CD14-positive monocyte (primary cell): ENCODE measurements at regions not wholly inside any gene's neighbourhood (a gene's known extent, or its start where the extent isn't known, plus 50 kb on each side); places are given as distances from the start of the nearest gene placed in this dataset.

Source experiments
- DNase-seq, 3 donors: peaks; one replicate each; pipeline ENCODE4 v3.0.0-alpha.2; 2011 to 2022
- H2AFZ ChIP-seq: 2 replicates; pipeline ENCODE4 v1.6.0; 2012; ENCODE audit warnings: mild to moderate bottlenecking, low read depth, low read length, inconsistent platforms; ENCODE audit not compliant: insufficient read depth, poor library complexity, severe bottlenecking
- H3K27ac ChIP-seq, 2 donors: 1 replicate in 1 of 2; 2 replicates in 1 of 2; pipeline ENCODE4 v1.5.1; 2012 to 2013; ENCODE audit warnings: low read length in 2 of 2, control low read depth in 1 of 2, inconsistent platforms in 1 of 2, low read depth in 1 of 2, mild to moderate bottlenecking in 1 of 2
- H3K27me3 ChIP-seq, 2 donors: one replicate each; pipeline versions ENCODE4 v1.6.0 to v1.6.1; 2011 to 2013; ENCODE audit warnings: low read length in 2 of 2; ENCODE audit not compliant: control insufficient read depth in 2 of 2, insufficient read depth in 2 of 2
- H3K36me3 ChIP-seq, 2 donors: replicated peaks in 1 of 2; 1 replicate in 1 of 2; 2 replicates in 1 of 2; pipeline versions ENCODE4 v1.5.1 to v1.6.1; 2012 to 2013; ENCODE audit warnings: low read length in 2 of 2, control low read depth in 1 of 2, inconsistent platforms in 1 of 2, mild to moderate bottlenecking in 1 of 2; ENCODE audit not compliant: insufficient read depth in 2 of 2, control insufficient read depth in 1 of 2
- H3K4me1 ChIP-seq, 2 donors: 1 replicate in 1 of 2; 2 replicates in 1 of 2; pipeline versions ENCODE4 v1.5.1 to v1.6.1; 2012 to 2013; ENCODE audit warnings: low read length in 2 of 2, control low read depth in 1 of 2, inconsistent platforms in 1 of 2, mild to moderate bottlenecking in 1 of 2, moderate library complexity in 1 of 2; ENCODE audit not compliant: insufficient read depth in 2 of 2, control insufficient read depth in 1 of 2
- H3K4me2 ChIP-seq: replicated peaks from 2 replicates; pipeline ENCODE3; 2012; ENCODE audit warnings: low read length, moderate library complexity, mild to moderate bottlenecking; ENCODE audit not compliant: poor library complexity, severe bottlenecking; ENCODE audit errors: extremely low read depth
- H3K4me3 ChIP-seq, 3 experiments: fragments of 200-600 bp in 1 of 3; sonication (generic) in 1 of 3; replicated peaks in 1 of 3; 1 replicate in 2 of 3; 2 replicates in 1 of 3; pipeline ENCODE4 v1.5.1; 2011 to 2013; ENCODE audit warnings: low read length in 3 of 3, mild to moderate bottlenecking in 3 of 3, control low read depth in 2 of 3, low read depth in 2 of 3, inconsistent platforms in 1 of 3, moderate library complexity in 1 of 3
- H3K79me2 ChIP-seq: 2 replicates; pipeline ENCODE4 v1.6.0; 2012; ENCODE audit warnings: mild to moderate bottlenecking, control low read depth, inconsistent platforms, low read length, moderate library complexity; ENCODE audit not compliant: insufficient read depth
- H3K9ac ChIP-seq: 2 replicates; pipeline ENCODE4 v1.6.0; 2017; ENCODE audit warnings: low read length, mild to moderate bottlenecking; ENCODE audit not compliant: insufficient read depth, poor library complexity, severe bottlenecking
- H3K9me3 ChIP-seq, 2 donors: replicated peaks in 1 of 2; 1 replicate in 1 of 2; 2 replicates in 1 of 2; pipeline versions ENCODE4 v1.5.1 to v1.6.1; 2012 to 2013; ENCODE audit warnings: low read length in 2 of 2, control low read depth in 1 of 2; ENCODE audit not compliant: control insufficient read depth in 1 of 2, insufficient read depth in 1 of 2
- H4K20me1 ChIP-seq: 2 replicates; pipeline ENCODE4 v1.6.0; 2012; ENCODE audit warnings: mild to moderate bottlenecking, low read length, control low read depth, moderate library complexity; ENCODE audit not compliant: insufficient read depth
- H3K27ac Mint-ChIP-seq, 7 donors: one replicate each; pipeline ENCODE4 v1.8.0; 2020; ENCODE audit warnings: mild to moderate bottlenecking in 7 of 7, mixed read lengths in 7 of 7, moderate library complexity in 6 of 7, inconsistent platforms in 2 of 7
- H3K27me3 Mint-ChIP-seq, 3 donors: one replicate each; pipeline ENCODE4 v1.8.0; 2021 to 2022; ENCODE audit warnings: low read depth in 3 of 3, mild to moderate bottlenecking in 3 of 3, mixed read lengths in 3 of 3, moderate library complexity in 3 of 3, inconsistent platforms in 1 of 3
- H3K36me3 Mint-ChIP-seq, 2 donors: one replicate each; pipeline ENCODE4 v1.8.0; 2020; ENCODE audit warnings: mixed read lengths in 2 of 2, inconsistent platforms in 1 of 2, mild to moderate bottlenecking in 1 of 2
- H3K4me1 Mint-ChIP-seq: one replicate; pipeline ENCODE4 v1.8.0; 2020; ENCODE audit warnings: mild to moderate bottlenecking, mixed read lengths
- H3K4me3 Mint-ChIP-seq, 2 donors: one replicate each; pipeline ENCODE4 v1.8.0; 2020; ENCODE audit warnings: mild to moderate bottlenecking in 2 of 2, mixed read lengths in 2 of 2, moderate library complexity in 1 of 2
- H3K9me3 Mint-ChIP-seq, 7 donors: one replicate each; pipeline ENCODE4 v1.8.0; 2020 to 2022; ENCODE audit warnings: mixed read lengths in 7 of 7, mild to moderate bottlenecking in 6 of 7, moderate library complexity in 6 of 7, inconsistent platforms in 2 of 7
- WGBS: methylation state at CpG from one replicate; pipeline ENCODE4 v1.1.5; 2013; ENCODE audit warnings: missing lambda C conversion rate; ENCODE audit not compliant: insufficient coverage; 5-methylcytosine and 5-hydroxymethylcytosine counted together
- intact Hi-C, 2 donors: fragments of 100-400 bp; cut with micrococcal nuclease; formaldehyde crosslinking; loops; one replicate each; pipeline versions ENCODE4 v1.15.0 to v1.15.1; 2023
- TF ChIP-seq, protein P1 (sequence below): fragments of 200-600 bp; IDR thresholded peaks from one replicate; pipeline ENCODE4 v1.8.0; 2022; ENCODE audit warnings: antibody characterized with exemption, mild to moderate bottlenecking

DNA sequence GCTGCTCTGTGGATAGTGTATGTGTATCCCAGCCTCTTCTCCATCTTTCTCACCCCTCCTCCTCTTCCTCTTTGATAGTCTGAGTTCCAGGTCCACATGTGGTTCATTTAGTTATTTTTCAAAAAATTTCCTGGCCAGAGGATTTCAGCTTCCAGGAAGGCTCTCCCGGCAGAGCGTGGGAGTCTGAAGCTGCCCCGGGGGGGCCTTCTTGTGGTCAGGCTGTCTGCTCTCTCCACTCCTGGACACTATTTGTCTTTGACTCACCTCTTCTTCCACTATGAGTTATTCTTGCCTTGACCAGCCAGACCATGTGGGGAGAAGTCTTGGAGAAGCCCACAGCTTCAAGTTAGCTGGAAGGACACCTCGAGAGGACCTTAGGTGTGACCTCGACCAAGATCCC is 258.8 kb downstream of the CDC5L start:
- WGBS: 100% methylated on average over 2 of the region's 5 CpGs
- Histone ChIP-seq H3K4me3 (no peak overlapping the region), H3K4me1 (peaks cover 13 to 15% of the 10 kb centered on the region in 2 donors), H3K4me2 (no peak overlapping the region), H2AFZ (no peak overlapping the region), H3K27ac (no peak overlapping the region), H3K9me3 (no peaks in the 10 kb centered on the region), H3K36me3 (no peaks in the 10 kb centered on the region), H4K20me1 (no peaks in the 10 kb centered on the region), H3K27me3 (no peaks in the 10 kb centered on the region), H3K9ac (no peak overlapping the region), H3K79me2 (no peaks in the 10 kb centered on the region)
- peaks cover 0 to 3% (median 0%) of the 10 kb centered on the region in 7 donors for H3K9me3 Mint-ChIP-seq
- TF ChIP-seq, protein P1, sequence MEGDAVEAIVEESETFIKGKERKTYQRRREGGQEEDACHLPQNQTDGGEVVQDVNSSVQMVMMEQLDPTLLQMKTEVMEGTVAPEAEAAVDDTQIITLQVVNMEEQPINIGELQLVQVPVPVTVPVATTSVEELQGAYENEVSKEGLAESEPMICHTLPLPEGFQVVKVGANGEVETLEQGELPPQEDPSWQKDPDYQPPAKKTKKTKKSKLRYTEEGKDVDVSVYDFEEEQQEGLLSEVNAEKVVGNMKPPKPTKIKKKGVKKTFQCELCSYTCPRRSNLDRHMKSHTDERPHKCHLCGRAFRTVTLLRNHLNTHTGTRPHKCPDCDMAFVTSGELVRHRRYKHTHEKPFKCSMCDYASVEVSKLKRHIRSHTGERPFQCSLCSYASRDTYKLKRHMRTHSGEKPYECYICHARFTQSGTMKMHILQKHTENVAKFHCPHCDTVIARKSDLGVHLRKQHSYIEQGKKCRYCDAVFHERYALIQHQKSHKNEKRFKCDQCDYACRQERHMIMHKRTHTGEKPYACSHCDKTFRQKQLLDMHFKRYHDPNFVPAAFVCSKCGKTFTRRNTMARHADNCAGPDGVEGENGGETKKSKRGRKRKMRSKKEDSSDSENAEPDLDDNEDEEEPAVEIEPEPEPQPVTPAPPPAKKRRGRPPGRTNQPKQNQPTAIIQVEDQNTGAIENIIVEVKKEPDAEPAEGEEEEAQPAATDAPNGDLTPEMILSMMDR: no peak
- intact Hi-C loops: no loop called here
- H3K36me3 Mint-ChIP-seq: no peaks in the 10 kb centered on the region
- H3K27me3 Mint-ChIP-seq: peaks cover 0 to 1% (median 0%) of the 10 kb centered on the region in 3 donors
- DNase-seq: no peak
- H3K4me3 Mint-ChIP-seq: no peak overlapping the region
- no peak overlapping the region for H3K27ac Mint-ChIP-seq
- peaks cover 32% of the 10 kb centered on the region for H3K4me1 Mint-ChIP-seq

DNA sequence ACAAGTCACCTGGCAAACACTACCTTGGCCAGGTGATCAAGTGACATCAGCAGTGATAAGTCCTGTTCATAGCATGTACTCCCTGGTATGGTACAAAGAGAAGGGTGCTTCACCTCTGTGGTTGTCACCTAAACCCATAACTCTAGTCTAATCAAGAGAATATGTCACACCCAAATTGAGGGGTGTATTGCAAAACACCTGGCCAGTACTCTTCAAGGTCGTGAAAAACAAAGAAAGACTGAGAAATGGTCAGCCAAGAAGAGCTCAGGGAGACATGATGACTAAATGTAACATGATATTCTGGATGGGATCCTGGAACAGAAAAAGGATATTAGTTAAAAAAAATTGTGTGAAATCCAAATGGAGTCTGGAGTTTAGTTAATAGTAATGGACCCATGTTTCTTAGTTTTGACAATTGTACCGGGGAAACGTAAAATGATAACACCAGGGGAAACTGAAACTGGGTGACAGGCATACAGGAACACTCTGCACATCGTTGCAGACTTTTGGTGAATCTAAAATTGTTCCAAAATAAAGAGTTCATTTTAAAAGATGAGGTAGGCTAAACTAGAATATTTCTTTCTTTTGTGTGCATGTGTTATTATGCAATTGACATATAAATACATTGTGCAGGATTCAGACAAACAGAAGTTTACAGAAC is 262.0 kb downstream of the CDC5L start:
- H3K79me2 ChIP-seq: no peaks in the 10 kb centered on the region
- H3K27me3 ChIP-seq: peaks cover 0 to 8% of the 10 kb centered on the region in 2 donors
- H3K4me2 ChIP-seq: no peak overlapping the region
- H3K36me3 Mint-ChIP-seq: no peaks in the 10 kb centered on the region
- H3K4me1 ChIP-seq: peaks cover 12 to 13% of the 10 kb centered on the region in 2 donors
- H3K9me3 ChIP-seq: no peaks in the 10 kb centered on the region
- H4K20me1 ChIP-seq: no peaks in the 10 kb centered on the region
- WGBS: 76% methylated on average over 4 of the region's 4 CpGs
- no peak overlapping the region for H3K4me3 ChIP-seq
- no peak overlapping the region for H3K27ac ChIP-seq
- no peak overlapping the region for H3K9ac ChIP-seq
- H3K27ac Mint-ChIP-seq: no peak overlapping the region
- no peak overlapping the region for H3K4me3 Mint-ChIP-seq
- TF ChIP-seq, protein P1: no peak
- peaks cover 22% of the 10 kb centered on the region for H3K4me1 Mint-ChIP-seq
- no peak for DNase-seq
- peaks cover 9 to 18% (median 14%) of the 10 kb centered on the region in 3 donors for H3K27me3 Mint-ChIP-seq
- H3K9me3 Mint-ChIP-seq: peaks cover 0 to 3% (median 0%) of the 10 kb centered on the region in 7 donors
- no peaks in the 10 kb centered on the region for H3K36me3 ChIP-seq
- H2AFZ ChIP-seq: no peak overlapping the region
- intact Hi-C loops: loop anchor here (10.0 kb wide), 4 partner anchors 175 to 1065 kb away; no protein-coding TSS in a partner anchor
